ENCODE measurements at regions not wholly inside any gene's neighbourhood (a gene's known extent, or its start where the extent isn't known, plus 50 kb on each side); places are given as distances from the start of the nearest gene placed in this dataset.

GRCh38 chr10:128286141-128286761 is 160.0 kb upstream of the MKI67 start:
- no peak for FAIRE-seq

GRCh38 chr10:128286762-128287500 is 160.7 kb upstream of the MKI67 start:
- FAIRE-seq: no peak

GRCh38 chr10:128287921-128288320 is 161.7 kb upstream of the MKI67 start:
- no peak for FAIRE-seq

GRCh38 chr10:128289621-128290020 is 163.4 kb upstream of the MKI67 start:
- FAIRE-seq: no peak

- FAIRE-seq: no peak
These were observed 168.8 kb upstream of the MKI67 start for GRCh38 chr10:128295003-128295402.

GRCh38 chr10:128296253-128297007 is 170.2 kb upstream of the MKI67 start:
- FAIRE-seq: no peak

- FAIRE-seq: no peak
These were observed 171.6 kb upstream of the MKI67 start for GRCh38 chr10:128297709-128298378.

- no peak for FAIRE-seq
These were observed 172.4 kb upstream of the MKI67 start for GRCh38 chr10:128298587-128298986.

- no peak for FAIRE-seq
These were observed 174.1 kb upstream of the MKI67 start for GRCh38 chr10:128300290-128300824.

- FAIRE-seq: no peak
These were observed 174.8 kb upstream of the MKI67 start for GRCh38 chr10:128301051-128301450.

GRCh38 chr10:128302808-128303207 is 176.6 kb upstream of the MKI67 start:
- no peak for FAIRE-seq

GRCh38 chr10:128304271-128304670 is 178.0 kb upstream of the MKI67 start:
- FAIRE-seq: no peak

- FAIRE-seq: no peak
These were observed 179.6 kb upstream of the MKI67 start for GRCh38 chr10:128305601-128306345.

GRCh38 chr10:128306535-128306934 is 180.3 kb upstream of the MKI67 start:
- FAIRE-seq: no peak

- no peak for FAIRE-seq
These were observed 180.7 kb upstream of the MKI67 start for GRCh38 chr10:128306966-128307365.

- FAIRE-seq: no peak
These were observed 181.6 kb upstream of the MKI67 start for GRCh38 chr10:128307820-128308219.

GRCh38 chr10:128310971-128311658 is 184.9 kb upstream of the MKI67 start:
- FAIRE-seq: no peak

GRCh38 chr10:128312250-128312649 is 186.0 kb upstream of the MKI67 start:
- FAIRE-seq: no peak

GRCh38 chr10:128314686-128315085 is 188.5 kb upstream of the MKI67 start:
- FAIRE-seq: no peak

- FAIRE-seq: no peak
These were observed 190.0 kb upstream of the MKI67 start for GRCh38 chr10:128316121-128316726.

GRCh38 chr10:128316925-128317324 is 190.7 kb upstream of the MKI67 start:
- FAIRE-seq: no peak

All from A204.1 (cell line).